ENCODE measurements at regions not wholly inside any gene's neighbourhood (a gene's known extent, or its start where the extent isn't known, plus 50 kb on each side); places are given as distances from the start of the nearest gene placed in this dataset.

DNA sequence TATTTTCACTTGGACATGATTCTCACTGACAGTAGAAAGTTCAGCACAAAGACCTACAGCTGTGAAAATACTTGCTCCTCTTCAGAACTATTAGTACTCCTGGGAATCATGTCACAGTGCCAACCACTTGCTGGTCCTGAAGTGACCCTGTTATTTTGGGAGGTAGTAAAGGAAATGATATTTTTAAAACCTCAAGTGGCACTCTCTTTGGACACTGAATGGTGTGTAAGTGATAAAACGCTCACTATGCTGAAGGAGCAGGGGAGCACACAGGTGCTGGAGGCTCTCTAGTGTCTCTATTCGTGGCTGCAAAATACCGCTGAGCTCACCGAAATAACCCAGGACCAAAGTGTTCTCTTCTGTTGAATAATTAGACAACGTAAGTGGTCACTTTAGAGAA, 76.9 kb upstream of the SPATA31D4 start (continued):
- TF ChIP-seq, protein P1, sequence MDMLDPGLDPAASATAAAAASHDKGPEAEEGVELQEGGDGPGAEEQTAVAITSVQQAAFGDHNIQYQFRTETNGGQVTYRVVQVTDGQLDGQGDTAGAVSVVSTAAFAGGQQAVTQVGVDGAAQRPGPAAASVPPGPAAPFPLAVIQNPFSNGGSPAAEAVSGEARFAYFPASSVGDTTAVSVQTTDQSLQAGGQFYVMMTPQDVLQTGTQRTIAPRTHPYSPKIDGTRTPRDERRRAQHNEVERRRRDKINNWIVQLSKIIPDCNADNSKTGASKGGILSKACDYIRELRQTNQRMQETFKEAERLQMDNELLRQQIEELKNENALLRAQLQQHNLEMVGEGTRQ (IDR thresholded peaks at IDR 0.05; ENCODE audit: borderline replicate concordance, low read depth, low read length): no peak

DNA sequence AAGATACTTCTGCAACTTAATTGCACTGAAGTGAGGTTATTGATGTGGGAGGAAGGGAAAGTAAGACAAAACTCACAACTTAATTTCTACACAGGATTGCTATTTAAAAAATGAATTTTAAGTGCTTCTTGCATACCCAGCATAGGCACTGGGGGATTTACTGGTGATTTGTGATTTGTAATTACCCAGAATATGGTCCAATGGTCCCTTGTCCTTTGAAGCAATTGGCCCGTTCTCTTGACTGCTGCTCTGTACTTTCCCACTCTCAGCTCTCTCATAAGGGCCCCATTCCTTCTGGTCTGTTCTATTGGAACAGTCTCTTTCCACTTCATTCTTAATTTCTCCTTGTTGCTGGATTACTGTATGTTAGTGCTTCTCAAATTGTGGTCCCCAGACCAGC, 75.4 kb upstream of the SPATA31D4 start:
- no peaks in the 10 kb centered on the region for H3K36me3 ChIP-seq (replicated peaks in 1 of 2; ENCODE audit: control insufficient read depth in 1 of 2, insufficient read depth in 2 of 2, low read length in 1 of 2)
- no peak for DNase-seq
- H3K4me3 ChIP-seq (ENCODE audit: low read depth in 2 of 2, low read length in 1 of 2): no peak overlapping the region
- H3K9me2 ChIP-seq: no peaks in the 10 kb centered on the region
- H3K9ac ChIP-seq: no peak overlapping the region
- no peak overlapping the region for H3K27ac ChIP-seq (ENCODE audit: low read depth in 2 of 2, low read length in 1 of 2)
- H2AFZ ChIP-seq (ENCODE audit: low read depth): no peak overlapping the region
- H3K4me1 ChIP-seq (ENCODE audit: control insufficient read depth in 1 of 2, insufficient read depth in 2 of 2, low read depth in 1 of 2, low read length in 1 of 2): 0 out of 4 replicates have a peak, but pooled peaks cover 0 to 5% of the 10 kb centered on the region in 2 experiments
- no peaks in the 10 kb centered on the region for H3K79me2 ChIP-seq (ENCODE audit: insufficient read depth)
- no peak for TF ChIP-seq GATA2 (CRISPR knock-in tag; IDR thresholded peaks at IDR 0.05)
- TF ChIP-seq, protein P2, sequence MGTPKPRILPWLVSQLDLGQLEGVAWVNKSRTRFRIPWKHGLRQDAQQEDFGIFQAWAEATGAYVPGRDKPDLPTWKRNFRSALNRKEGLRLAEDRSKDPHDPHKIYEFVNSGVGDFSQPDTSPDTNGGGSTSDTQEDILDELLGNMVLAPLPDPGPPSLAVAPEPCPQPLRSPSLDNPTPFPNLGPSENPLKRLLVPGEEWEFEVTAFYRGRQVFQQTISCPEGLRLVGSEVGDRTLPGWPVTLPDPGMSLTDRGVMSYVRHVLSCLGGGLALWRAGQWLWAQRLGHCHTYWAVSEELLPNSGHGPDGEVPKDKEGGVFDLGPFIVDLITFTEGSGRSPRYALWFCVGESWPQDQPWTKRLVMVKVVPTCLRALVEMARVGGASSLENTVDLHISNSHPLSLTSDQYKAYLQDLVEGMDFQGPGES (IDR thresholded peaks at IDR 0.05; ENCODE audit: low read depth, low read length): no peak
- H3K27me3 ChIP-seq (ENCODE audit: insufficient read depth): no peaks in the 10 kb centered on the region
- CTCF ChIA-PET: no interaction called here
- H3K4me2 ChIP-seq: no peak overlapping the region
- POLR2A ChIA-PET: no interaction called here
- H3F3A ChIP-seq (replicated peaks; ENCODE audit: insufficient read depth): no peaks in the 10 kb centered on the region
- WGBS (ENCODE audit: low lambda C conversion rate): 96% methylated on average over 1 of the region's 1 CpG
- no peaks in the 10 kb centered on the region for H4K20me1 ChIP-seq (ENCODE audit: insufficient read depth)
- H3K9me3 ChIP-seq: no peaks in the 10 kb centered on the region

DNA sequence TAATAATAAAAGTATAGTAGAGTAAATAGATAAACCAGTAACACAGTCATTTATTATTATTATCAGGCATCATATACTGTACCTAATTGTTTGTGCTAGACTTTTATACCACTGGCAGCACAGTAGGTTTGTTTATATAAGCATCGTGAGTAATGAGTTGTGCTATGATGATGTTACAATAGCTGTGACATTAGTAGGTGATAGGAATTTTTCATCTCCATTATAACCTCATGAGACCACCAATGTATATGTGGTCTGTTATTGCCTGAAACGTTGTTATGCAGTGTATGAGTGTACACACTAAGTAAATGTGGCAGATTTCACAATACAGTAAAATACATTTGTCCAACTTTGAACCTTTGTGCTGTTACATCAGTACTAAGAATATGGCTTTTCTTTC, 72.7 kb upstream of the SPATA31D4 start:
- Histone ChIP-seq H3K36me3 (replicated peaks in 1 of 2; ENCODE audit: control insufficient read depth in 1 of 2, insufficient read depth in 2 of 2, low read length in 1 of 2) (no peaks in the 10 kb centered on the region), H3K4me3 (ENCODE audit: low read depth in 2 of 2, low read length in 1 of 2) (no peak overlapping the region), H3K9me3 (no peaks in the 10 kb centered on the region), H3K4me2 (no peak overlapping the region), H3F3A (replicated peaks; ENCODE audit: insufficient read depth) (no peaks in the 10 kb centered on the region), H3K9ac (no peak overlapping the region), H3K27ac (ENCODE audit: low read depth in 2 of 2, low read length in 1 of 2) (no peak overlapping the region), H2AFZ (ENCODE audit: low read depth) (no peak overlapping the region), H3K4me1 (ENCODE audit: control insufficient read depth in 1 of 2, insufficient read depth in 2 of 2, low read depth in 1 of 2, low read length in 1 of 2) (no peaks in the 10 kb centered on the region), H3K9me2 (no peaks in the 10 kb centered on the region), H3K27me3 (ENCODE audit: insufficient read depth) (no peaks in the 10 kb centered on the region), H4K20me1 (ENCODE audit: insufficient read depth) (no peaks in the 10 kb centered on the region), H3K79me2 (ENCODE audit: insufficient read depth) (no peaks in the 10 kb centered on the region)
- no peak for TF ChIP-seq FOXM1 (IDR thresholded peaks at IDR 0.05; ENCODE audit: low read depth)
- TF ChIP-seq SMC3 (IDR thresholded peaks at IDR 0.05; ENCODE audit: low read depth, low read length): no peak
- no peak for TF ChIP-seq FOXJ3 (CRISPR knock-in tag; IDR thresholded peaks at IDR 0.05)
- TF ChIP-seq, protein P3, sequence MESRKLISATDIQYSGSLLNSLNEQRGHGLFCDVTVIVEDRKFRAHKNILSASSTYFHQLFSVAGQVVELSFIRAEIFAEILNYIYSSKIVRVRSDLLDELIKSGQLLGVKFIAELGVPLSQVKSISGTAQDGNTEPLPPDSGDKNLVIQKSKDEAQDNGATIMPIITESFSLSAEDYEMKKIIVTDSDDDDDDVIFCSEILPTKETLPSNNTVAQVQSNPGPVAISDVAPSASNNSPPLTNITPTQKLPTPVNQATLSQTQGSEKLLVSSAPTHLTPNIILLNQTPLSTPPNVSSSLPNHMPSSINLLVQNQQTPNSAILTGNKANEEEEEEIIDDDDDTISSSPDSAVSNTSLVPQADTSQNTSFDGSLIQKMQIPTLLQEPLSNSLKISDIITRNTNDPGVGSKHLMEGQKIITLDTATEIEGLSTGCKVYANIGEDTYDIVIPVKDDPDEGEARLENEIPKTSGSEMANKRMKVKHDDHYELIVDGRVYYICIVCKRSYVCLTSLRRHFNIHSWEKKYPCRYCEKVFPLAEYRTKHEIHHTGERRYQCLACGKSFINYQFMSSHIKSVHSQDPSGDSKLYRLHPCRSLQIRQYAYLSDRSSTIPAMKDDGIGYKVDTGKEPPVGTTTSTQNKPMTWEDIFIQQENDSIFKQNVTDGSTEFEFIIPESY (IDR thresholded peaks at IDR 0.05; ENCODE audit: borderline replicate concordance, low read depth): no peak
- TF ChIP-seq, protein P4, sequence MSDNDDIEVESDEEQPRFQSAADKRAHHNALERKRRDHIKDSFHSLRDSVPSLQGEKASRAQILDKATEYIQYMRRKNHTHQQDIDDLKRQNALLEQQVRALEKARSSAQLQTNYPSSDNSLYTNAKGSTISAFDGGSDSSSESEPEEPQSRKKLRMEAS (IDR thresholded peaks at IDR 0.05; ENCODE audit: low read depth): no peak
- TF ChIP-seq, protein P5, sequence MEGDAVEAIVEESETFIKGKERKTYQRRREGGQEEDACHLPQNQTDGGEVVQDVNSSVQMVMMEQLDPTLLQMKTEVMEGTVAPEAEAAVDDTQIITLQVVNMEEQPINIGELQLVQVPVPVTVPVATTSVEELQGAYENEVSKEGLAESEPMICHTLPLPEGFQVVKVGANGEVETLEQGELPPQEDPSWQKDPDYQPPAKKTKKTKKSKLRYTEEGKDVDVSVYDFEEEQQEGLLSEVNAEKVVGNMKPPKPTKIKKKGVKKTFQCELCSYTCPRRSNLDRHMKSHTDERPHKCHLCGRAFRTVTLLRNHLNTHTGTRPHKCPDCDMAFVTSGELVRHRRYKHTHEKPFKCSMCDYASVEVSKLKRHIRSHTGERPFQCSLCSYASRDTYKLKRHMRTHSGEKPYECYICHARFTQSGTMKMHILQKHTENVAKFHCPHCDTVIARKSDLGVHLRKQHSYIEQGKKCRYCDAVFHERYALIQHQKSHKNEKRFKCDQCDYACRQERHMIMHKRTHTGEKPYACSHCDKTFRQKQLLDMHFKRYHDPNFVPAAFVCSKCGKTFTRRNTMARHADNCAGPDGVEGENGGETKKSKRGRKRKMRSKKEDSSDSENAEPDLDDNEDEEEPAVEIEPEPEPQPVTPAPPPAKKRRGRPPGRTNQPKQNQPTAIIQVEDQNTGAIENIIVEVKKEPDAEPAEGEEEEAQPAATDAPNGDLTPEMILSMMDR (IDR thresholded peaks at IDR 0.05): no peak
- no peak for TF ChIP-seq RAD21 (IDR thresholded peaks at IDR 0.05; ENCODE audit: low read length)
- TF ChIP-seq, protein P1 (IDR thresholded peaks at IDR 0.05; ENCODE audit: borderline replicate concordance, low read depth, low read length): no peak
- TF ChIP-seq MXI1 (IDR thresholded peaks at IDR 0.05; ENCODE audit: low read depth, low read length): no peak
- no peak for TF ChIP-seq TCF12 (IDR thresholded peaks at IDR 0.05)
- TF ChIP-seq ELF1 (IDR thresholded peaks at IDR 0.05): no peak
- TF ChIP-seq SIN3A (IDR thresholded peaks at IDR 0.05; ENCODE audit: borderline replicate concordance, low read depth, low read length): no peak
- TF ChIP-seq EZH2phosphoT487 (IDR thresholded peaks at IDR 0.05; ENCODE audit: borderline replicate concordance, low read depth): no peak
- TF ChIP-seq YY1 (IDR thresholded peaks at IDR 0.05; ENCODE audit: low read depth): no peak
- TF ChIP-seq, protein P6, sequence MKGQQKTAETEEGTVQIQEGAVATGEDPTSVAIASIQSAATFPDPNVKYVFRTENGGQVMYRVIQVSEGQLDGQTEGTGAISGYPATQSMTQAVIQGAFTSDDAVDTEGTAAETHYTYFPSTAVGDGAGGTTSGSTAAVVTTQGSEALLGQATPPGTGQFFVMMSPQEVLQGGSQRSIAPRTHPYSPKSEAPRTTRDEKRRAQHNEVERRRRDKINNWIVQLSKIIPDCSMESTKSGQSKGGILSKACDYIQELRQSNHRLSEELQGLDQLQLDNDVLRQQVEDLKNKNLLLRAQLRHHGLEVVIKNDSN (IDR thresholded peaks at IDR 0.05; ENCODE audit: borderline replicate concordance, low read depth): no peak
- TF ChIP-seq MEF2A (IDR thresholded peaks at IDR 0.05; ENCODE audit: borderline replicate concordance, low read depth): no peak
- TF ChIP-seq GATA2 (CRISPR knock-in tag; IDR thresholded peaks at IDR 0.05): no peak
- WGBS (ENCODE audit: low lambda C conversion rate): 58% methylated on average over 2 of the region's 2 CpGs
- ChIA-PET CTCF (no interaction called here), POLR2A (no interaction called here)
- DNase-seq: no peak
